ENCODE measurements at regions not wholly inside any gene's neighbourhood (a gene's known extent, or its start where the extent isn't known, plus 50 kb on each side); places are given as distances from the start of the nearest gene placed in this dataset.

- Mint-ChIP-seq H3K27me3 (no peaks in the 10 kb centered on the region), H3K4me3 (no peak overlapping the region), H3K9me3 (peaks cover 6% of the 10 kb centered on the region), H3K4me1 (ENCODE audit: low read depth in 2 of 2) (no peaks in the 10 kb centered on the region), H3K36me3 (no peaks in the 10 kb centered on the region), H3K27ac (no peak overlapping the region)
- DNase-seq (ENCODE audit: low spot score) (no peak), ATAC-seq (no peak)
These were observed 179.3 kb upstream of the GEMIN8 start for GRCh38 chrX:14209034-14209433.

GRCh38 chrX:14194711-14195110 lies 165.0 kb upstream of the GEMIN8 start:
- Mint-ChIP-seq H3K4me1 (ENCODE audit: low read depth in 2 of 2) (no peaks in the 10 kb centered on the region), H3K4me3 (no peak overlapping the region)
- ATAC-seq, result no peak

GRCh38 chrX:14193547-14193946 lies 163.9 kb upstream of the GEMIN8 start:
- Mint-ChIP-seq H3K4me1 (ENCODE audit: low read depth in 2 of 2) (no peaks in the 10 kb centered on the region), H3K4me3 (no peak overlapping the region), H3K36me3 (no peaks in the 10 kb centered on the region), H3K27me3 (no peaks in the 10 kb centered on the region), H3K9me3 (peaks cover 10% of the 10 kb centered on the region), H3K27ac (no peak overlapping the region)
- DNase-seq (ENCODE audit: low spot score) (no peak), ATAC-seq (no peak)

More at GRCh38 chrX:14194711-14195110, 165.0 kb upstream of the GEMIN8 start:
- no peak for DNase-seq (ENCODE audit: low spot score)
- Mint-ChIP-seq H3K27ac (no peak overlapping the region), H3K9me3 (peaks cover 8% of the 10 kb centered on the region), H3K36me3 (no peaks in the 10 kb centered on the region), H3K27me3 (no peaks in the 10 kb centered on the region)

DNA sequence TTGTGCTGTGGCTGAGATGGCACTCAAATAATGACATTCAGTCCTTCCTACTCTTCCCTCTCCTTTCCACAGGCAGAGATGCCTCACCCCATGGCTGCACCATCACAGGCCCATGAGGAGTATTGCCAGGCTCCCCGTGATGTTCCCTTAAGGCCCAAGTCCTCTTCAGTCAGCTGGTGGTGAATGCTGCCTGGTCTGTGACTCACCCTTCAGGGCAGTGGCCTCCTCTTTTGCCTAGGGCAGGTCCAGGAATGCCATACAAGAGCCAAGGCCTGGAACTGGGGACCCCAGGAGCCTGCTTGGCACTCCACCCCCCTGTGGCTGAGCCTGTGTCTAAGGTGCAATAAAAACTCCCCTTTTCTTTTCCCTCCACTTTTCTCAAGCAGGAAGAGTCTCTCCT lies 144.2 kb upstream of the GEMIN8 start:
- Mint-ChIP-seq H3K27me3 (peaks cover 0 to 5% of the 10 kb centered on the region in 2 donors), H3K27ac (no peak overlapping the region), H3K4me3 (no peak overlapping the region), H3K36me3 (no peaks in the 10 kb centered on the region), H3K4me1 (ENCODE audit: low read depth in 2 of 2) (no peaks in the 10 kb centered on the region), H3K9me3 (peaks cover 7% of the 10 kb centered on the region)
- ATAC-seq (no peak), DNase-seq (ENCODE audit: low spot score) (no peak)

GRCh38 chrX:14164828-14165227 lies 135.1 kb upstream of the GEMIN8 start:
- Mint-ChIP-seq H3K9me3 (peaks cover 7% of the 10 kb centered on the region), H3K36me3 (no peaks in the 10 kb centered on the region), H3K27me3 (peaks cover 0 to 5% of the 10 kb centered on the region in 2 donors), H3K27ac (no peak overlapping the region), H3K4me1 (ENCODE audit: low read depth in 2 of 2) (no peaks in the 10 kb centered on the region), H3K4me3 (no peak overlapping the region)
- no peak for ATAC-seq
- DNase-seq (ENCODE audit: low spot score), result no peak

- Mint-ChIP-seq H3K27ac (no peak overlapping the region), H3K27me3 (peaks cover 9 to 12% of the 10 kb centered on the region in 2 donors), H3K9me3 (no peaks in the 10 kb centered on the region), H3K36me3 (no peaks in the 10 kb centered on the region), H3K4me1 (ENCODE audit: low read depth in 2 of 2) (no peaks in the 10 kb centered on the region), H3K4me3 (no peak overlapping the region)
- no peak for DNase-seq (ENCODE audit: low spot score)
- no peak for ATAC-seq
These were observed 95.8 kb upstream of the GEMIN8 start for GRCh38 chrX:14125462-14125861.

- Mint-ChIP-seq H3K4me3 (no peak overlapping the region), H3K27ac (no peak overlapping the region), H3K27me3 (peaks cover 8 to 12% of the 10 kb centered on the region in 2 donors), H3K9me3 (no peaks in the 10 kb centered on the region), H3K36me3 (no peaks in the 10 kb centered on the region), H3K4me1 (ENCODE audit: low read depth in 2 of 2) (no peaks in the 10 kb centered on the region)
- no peak for DNase-seq (ENCODE audit: low spot score)
- no peak for ATAC-seq
These were observed 94.9 kb upstream of the GEMIN8 start for GRCh38 chrX:14124562-14124961.

DNA sequence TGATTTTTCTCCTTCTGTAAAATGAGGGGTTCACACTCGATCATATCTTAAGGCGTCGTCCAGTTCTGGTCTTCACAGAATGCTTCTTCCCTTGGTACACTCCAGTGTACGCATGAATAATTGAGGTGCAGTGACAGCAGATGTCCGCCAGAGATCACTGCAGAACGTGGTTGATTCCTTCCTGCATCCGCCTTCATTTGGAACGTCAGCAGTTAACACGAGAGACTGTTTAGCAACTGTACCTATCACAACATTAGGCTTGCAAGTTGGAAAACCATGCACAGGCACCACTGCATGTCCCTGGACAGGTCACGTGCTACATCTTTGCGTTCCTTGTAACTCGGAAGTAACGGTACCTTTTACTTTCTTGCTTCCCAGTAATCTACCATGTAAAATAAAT lies 66.0 kb upstream of the GEMIN8 start:
- peak in 1 of 2 donors; percentile 72 for ATAC-seq
- Mint-ChIP-seq H3K9me3 (no peaks in the 10 kb centered on the region), H3K27me3 (peaks cover 1 to 14% of the 10 kb centered on the region in 2 donors), H3K4me1 (ENCODE audit: low read depth in 2 of 2) (no peaks in the 10 kb centered on the region), H3K36me3 (no peaks in the 10 kb centered on the region), H3K27ac (no peak overlapping the region), H3K4me3 (no peak overlapping the region)
- DNase-seq (ENCODE audit: low spot score), result no peak

DNA sequence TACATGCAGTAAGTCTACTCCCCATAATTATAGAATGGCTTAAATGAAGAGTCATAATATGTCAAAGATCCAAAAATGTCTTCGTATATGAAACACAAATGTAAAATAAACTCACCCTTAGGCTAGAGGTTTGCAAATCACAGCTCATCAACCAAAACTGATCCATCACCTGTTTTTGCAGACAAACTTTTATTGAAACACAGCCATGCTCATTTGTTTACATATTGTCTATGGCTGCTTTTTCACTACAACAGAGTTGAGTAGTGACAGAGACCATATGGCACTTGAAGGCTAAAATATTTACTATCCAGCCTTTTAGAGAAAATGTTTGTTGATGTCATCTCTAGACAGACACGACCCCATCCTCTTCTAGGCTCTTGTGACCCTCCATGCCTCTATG lies 64.5 kb upstream of the GEMIN8 start:
- H3K4me3 Mint-ChIP-seq, result no peak overlapping the region
- no peaks in the 10 kb centered on the region for H3K36me3 Mint-ChIP-seq
- H3K27ac Mint-ChIP-seq, result no peak overlapping the region
- H3K4me1 Mint-ChIP-seq (ENCODE audit: low read depth in 2 of 2), result no peaks in the 10 kb centered on the region
- no peak for DNase-seq (ENCODE audit: low spot score)
- peaks cover 9 to 18% of the 10 kb centered on the region in 2 donors for H3K27me3 Mint-ChIP-seq
- no peaks in the 10 kb centered on the region for H3K9me3 Mint-ChIP-seq
- no peak for ATAC-seq

- no peak for DNase-seq (ENCODE audit: low spot score)
- Mint-ChIP-seq H3K9me3 (no peaks in the 10 kb centered on the region), H3K4me1 (ENCODE audit: low read depth in 2 of 2) (no peaks in the 10 kb centered on the region), H3K27ac (no peak overlapping the region), H3K4me3 (no peak overlapping the region), H3K36me3 (no peaks in the 10 kb centered on the region), H3K27me3 (peaks cover 10 to 16% of the 10 kb centered on the region in 2 donors)
- no peak for ATAC-seq
These were observed 54.8 kb upstream of the GEMIN8 start for GRCh38 chrX:14084466-14084865.

- no peak overlapping the region for H3K27ac Mint-ChIP-seq
- no peaks in the 10 kb centered on the region for H3K9me3 Mint-ChIP-seq
- no peak overlapping the region for H3K4me3 Mint-ChIP-seq
- peaks cover 12 to 17% of the 10 kb centered on the region in 2 donors for H3K27me3 Mint-ChIP-seq
- DNase-seq (ENCODE audit: low spot score) (no peak), ATAC-seq (no peak)
- H3K4me1 Mint-ChIP-seq (ENCODE audit: low read depth in 2 of 2), result no peaks in the 10 kb centered on the region
- no peaks in the 10 kb centered on the region for H3K36me3 Mint-ChIP-seq
These were observed 54.1 kb upstream of the GEMIN8 start for GRCh38 chrX:14083783-14084182.

DNA sequence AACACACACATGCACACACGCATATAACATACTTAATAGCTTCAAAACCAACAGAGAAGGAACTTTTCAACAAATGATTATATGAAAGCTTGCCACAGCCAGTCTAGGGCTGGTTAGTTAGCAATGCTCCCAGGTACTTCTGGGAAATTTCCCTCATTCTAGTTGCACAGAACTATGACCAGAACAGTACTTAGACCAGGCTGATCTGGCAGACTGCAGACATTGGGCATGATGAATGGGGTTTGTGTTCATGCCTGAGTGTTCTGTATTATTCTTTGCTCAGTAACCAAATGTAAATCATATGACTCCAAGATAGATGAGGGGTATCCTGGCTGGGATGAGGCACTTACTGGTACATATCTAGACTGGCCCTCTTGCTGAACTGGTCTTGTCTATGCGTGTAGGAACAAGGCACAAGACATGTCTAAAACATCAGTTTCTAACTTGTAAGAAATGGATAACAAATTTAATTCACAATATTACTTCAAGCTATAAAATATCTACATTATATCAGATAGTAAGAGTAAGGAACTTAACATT lies 50.3 kb upstream of the GEMIN8 start:
- Mint-ChIP-seq H3K36me3 (no peaks in the 10 kb centered on the region), H3K9me3 (no peaks in the 10 kb centered on the region), H3K27me3 (peaks cover 15 to 16% of the 10 kb centered on the region in 2 donors), H3K27ac (no peak overlapping the region), H3K4me1 (ENCODE audit: low read depth in 2 of 2) (no peaks in the 10 kb centered on the region), H3K4me3 (no peak overlapping the region)
- no peak for DNase-seq (ENCODE audit: low spot score)
- no peak for ATAC-seq

Data from natural killer cell treated with Interleukin-12 subunit alpha and Interleukin-12 subunit beta and Interleukin-15 and Interleukin-18, amount 100 ng/mL, for 72 hours (primary cell).